ENCODE measurements at regions not wholly inside any gene's neighbourhood (a gene's known extent, or its start where the extent isn't known, plus 50 kb on each side); places are given as distances from the start of the nearest gene placed in this dataset.

- no peak for TF ChIP-seq CTCF (conservative IDR thresholded peaks at IDR 0.05 in 1 of 2, IDR thresholded peaks at IDR 0.05 in 1 of 2; ENCODE audit: extremely low read depth in 1 of 2, insufficient read depth in 1 of 2, low read depth in 1 of 2, low read length in 2 of 2)
- TF ChIP-seq EZH2 (IDR thresholded peaks at IDR 0.05; ENCODE audit: borderline replicate concordance, low read length): no peak
Observed at GRCh38 chr4:18445110-18445509, 423.6 kb upstream of the LCORL start.
